GM19455 (cell line): ENCODE measurements at regions not wholly inside any gene's neighbourhood (a gene's known extent, or its start where the extent isn't known, plus 50 kb on each side); places are given as distances from the start of the nearest gene placed in this dataset.

Experiments used
- ATAC-seq: cut with Tn5 transposase; IDR thresholded peaks from one replicate; pipeline ENCODE4 v1.9.1; 2021; ENCODE audit not compliant: unreplicated experiment

- peak; percentile 63 for ATAC-seq
Observed at GRCh38 chr6:99219788-99220187, 129.7 kb downstream of the FAXC start.

- ATAC-seq = no peak
Observed at GRCh38 chr6:99216959-99217358, 132.5 kb downstream of the FAXC start.

GRCh38 chr6:99195986-99196655, 153.4 kb downstream of the FAXC start:
- no peak for ATAC-seq

GRCh38 chr6:99192561-99192960, 156.9 kb downstream of the FAXC start:
- ATAC-seq = no peak

- ATAC-seq = peak; percentile 98
Observed at GRCh38 chr6:99189823-99190721, 159.4 kb downstream of the FAXC start.

GRCh38 chr6:99187429-99187828, 162.0 kb downstream of the FAXC start:
- ATAC-seq = no peak

- ATAC-seq = no peak
Observed at GRCh38 chr6:99186417-99186816, 163.1 kb downstream of the FAXC start.

GRCh38 chr6:99185525-99185924, 163.9 kb downstream of the FAXC start:
- ATAC-seq = no peak

GRCh38 chr6:99184696-99185095, 164.8 kb downstream of the FAXC start:
- ATAC-seq = no peak

GRCh38 chr6:99183066-99183465, 166.4 kb downstream of the FAXC start:
- no peak for ATAC-seq

- no peak for ATAC-seq
Observed at GRCh38 chr6:99181174-99181573, 168.3 kb downstream of the FAXC start.

GRCh38 chr6:99178168-99178567, 171.3 kb downstream of the FAXC start:
- no peak for ATAC-seq

GRCh38 chr6:99177736-99178135, 171.7 kb downstream of the FAXC start:
- ATAC-seq = no peak

- ATAC-seq = no peak
Observed at GRCh38 chr6:99165838-99166237, 183.6 kb downstream of the FAXC start.

GRCh38 chr6:99152347-99152643, 197.2 kb downstream of the FAXC start:
- ATAC-seq = no peak

- peak; percentile 95 for ATAC-seq
Observed at GRCh38 chr6:99151634-99152346, 197.7 kb downstream of the FAXC start.

- ATAC-seq = no peak
Observed at GRCh38 chr6:99148761-99149160, 200.7 kb downstream of the FAXC start.

GRCh38 chr6:99148111-99148510, 200.4 kb upstream of the FBXL4 start:
- no peak for ATAC-seq

- ATAC-seq = no peak
Observed at GRCh38 chr6:99147206-99147605, 199.5 kb upstream of the FBXL4 start.

- no peak for ATAC-seq
Observed at GRCh38 chr6:99146711-99147110, 199.0 kb upstream of the FBXL4 start.

- no peak for ATAC-seq
Observed at GRCh38 chr6:99145738-99146137, 198.0 kb upstream of the FBXL4 start.
